HG03159 (cell line): ENCODE measurements at regions not wholly inside any gene's neighbourhood (a gene's known extent, or its start where the extent isn't known, plus 50 kb on each side); places are given as distances from the start of the nearest gene placed in this dataset.
"Not testable (repeated sequence)": the region's sequence is repeated elsewhere in the genome, so short reads cannot be mapped to it uniquely, and the experiment has no call there.

Source experiments
- ATAC-seq: cut with Tn5 transposase; IDR thresholded peaks from one replicate; pipeline ENCODE4 v1.9.1; 2021; ENCODE audit warnings: mild to moderate bottlenecking, moderate library complexity; ENCODE audit not compliant: unreplicated experiment

GRCh38 chr2:56510610-56511009 lies 326.8 kb downstream of the CCDC85A start:
- ATAC-seq = no peak

GRCh38 chr2:56515399-56515798 lies 331.6 kb downstream of the CCDC85A start:
- ATAC-seq = no peak

GRCh38 chr2:56519806-56520205 lies 336.0 kb downstream of the CCDC85A start:
- no peak for ATAC-seq

DNA sequence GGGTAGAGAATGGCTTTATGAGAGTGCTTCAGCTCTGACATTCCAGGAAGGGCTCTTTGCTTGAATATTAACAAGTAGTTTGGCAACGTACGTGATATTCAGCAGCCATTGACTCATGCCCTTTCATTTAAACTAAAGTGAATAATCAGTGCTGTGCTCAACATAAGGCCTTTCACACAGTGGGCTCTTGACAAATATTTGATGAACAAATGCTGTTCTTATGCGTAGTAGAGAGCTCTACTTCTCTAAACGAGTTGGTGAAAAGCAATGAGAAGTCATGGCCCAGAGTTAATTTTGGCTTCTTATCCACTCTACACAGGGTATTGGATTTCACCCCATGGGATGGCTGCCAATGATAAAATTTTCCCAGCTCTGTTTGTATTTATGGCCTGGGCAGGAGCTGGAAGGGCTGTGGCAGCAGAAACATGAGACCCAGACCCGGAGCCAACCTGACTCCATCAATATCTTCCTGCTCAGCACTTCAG lies 338.9 kb downstream of the CCDC85A start:
- ATAC-seq = no peak

GRCh38 chr2:56523816-56524215 lies 340.0 kb downstream of the CCDC85A start:
- ATAC-seq = no peak

- no peak for ATAC-seq
Measured at GRCh38 chr2:56531668-56532420, 348.1 kb downstream of the CCDC85A start.

- ATAC-seq = no peak
Measured at GRCh38 chr2:56534321-56534720, 350.5 kb downstream of the CCDC85A start.

DNA sequence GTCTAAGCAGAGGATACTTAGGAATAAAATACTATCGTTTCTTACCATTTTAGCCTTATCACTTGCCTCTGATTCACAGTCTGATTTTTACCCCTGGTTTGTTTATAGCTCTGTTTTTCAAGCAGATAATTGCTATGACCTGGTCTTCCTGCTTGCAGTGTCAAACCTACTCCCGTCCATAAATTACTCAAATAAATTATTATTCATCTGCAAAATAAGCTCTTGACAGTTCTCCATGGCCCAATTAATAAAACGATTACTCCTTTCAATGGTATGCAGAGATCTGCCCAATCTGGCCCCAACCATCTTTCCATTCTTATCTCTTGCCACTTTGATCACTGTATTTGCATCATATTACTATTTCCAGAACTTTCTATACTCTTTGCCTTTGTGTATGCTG lies 354.0 kb downstream of the CCDC85A start:
- ATAC-seq = no peak

- no peak for ATAC-seq
Measured at GRCh38 chr2:56539618-56540017, 355.8 kb downstream of the CCDC85A start.

- no peak for ATAC-seq
Measured at GRCh38 chr2:56540467-56540866, 356.7 kb downstream of the CCDC85A start.

- ATAC-seq = no peak
Measured at GRCh38 chr2:56540916-56541315, 357.1 kb downstream of the CCDC85A start.

GRCh38 chr2:56542213-56542612 lies 358.4 kb downstream of the CCDC85A start:
- no peak for ATAC-seq

DNA sequence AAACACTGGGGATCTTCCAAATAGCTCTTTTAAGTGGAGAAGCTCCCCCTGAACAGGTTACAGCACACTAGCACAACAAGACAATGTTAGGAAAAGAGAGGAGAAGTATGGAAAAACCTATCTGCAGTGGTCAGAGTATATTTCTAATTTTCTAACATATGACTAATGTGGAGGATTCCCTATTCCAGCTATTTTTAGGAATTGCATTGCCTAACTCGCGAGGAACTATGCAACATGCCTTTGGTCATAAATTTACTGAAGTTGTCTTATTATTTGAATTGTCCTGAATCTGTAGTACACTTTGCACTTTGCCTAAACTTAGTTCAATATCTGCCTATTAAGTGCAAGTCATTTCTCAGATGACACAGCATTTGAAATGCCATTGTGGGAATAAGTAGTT lies 381.4 kb downstream of the CCDC85A start:
- ATAC-seq = no peak

DNA sequence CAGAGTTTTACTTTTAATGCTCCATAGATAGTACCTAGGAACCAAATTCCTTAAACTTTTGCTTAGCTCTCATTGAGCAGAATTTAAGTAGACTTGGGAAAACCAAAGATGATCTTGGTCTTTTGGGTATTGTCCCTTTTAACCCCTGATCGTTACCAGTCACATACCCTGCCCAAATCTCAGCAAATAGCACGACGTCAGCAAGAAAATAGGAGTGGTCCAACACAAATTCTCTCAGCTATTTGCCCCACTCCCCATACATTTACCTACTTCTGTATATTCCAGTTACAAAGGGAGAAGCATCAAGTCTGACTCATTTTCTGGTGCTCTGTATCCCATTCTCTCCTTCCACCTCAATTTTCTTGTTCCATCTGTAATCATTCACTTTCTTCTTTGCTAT lies 387.3 kb downstream of the CCDC85A start:
- ATAC-seq = no peak

DNA sequence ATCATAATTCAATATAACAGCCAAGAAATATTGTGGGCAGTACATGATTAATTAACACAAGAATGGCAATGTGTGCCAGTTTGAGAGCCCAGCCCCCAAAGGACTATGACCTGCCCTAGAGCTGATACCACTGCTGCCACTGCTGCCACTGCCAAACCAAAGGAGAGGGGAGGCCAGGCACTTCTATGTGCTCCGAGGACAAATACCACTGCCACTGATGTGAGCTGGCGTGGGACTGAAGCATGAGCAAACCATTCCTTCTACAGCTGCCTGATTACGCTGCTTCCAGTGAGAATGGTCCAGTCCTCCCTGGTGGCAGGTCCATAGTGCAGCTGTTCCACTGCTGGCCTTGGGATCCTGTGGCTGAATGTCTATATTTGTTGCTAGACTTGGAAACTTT lies 392.2 kb downstream of the CCDC85A start:
- no peak for ATAC-seq

GRCh38 chr2:56580242-56580641 lies 396.5 kb downstream of the CCDC85A start:
- no peak for ATAC-seq

DNA sequence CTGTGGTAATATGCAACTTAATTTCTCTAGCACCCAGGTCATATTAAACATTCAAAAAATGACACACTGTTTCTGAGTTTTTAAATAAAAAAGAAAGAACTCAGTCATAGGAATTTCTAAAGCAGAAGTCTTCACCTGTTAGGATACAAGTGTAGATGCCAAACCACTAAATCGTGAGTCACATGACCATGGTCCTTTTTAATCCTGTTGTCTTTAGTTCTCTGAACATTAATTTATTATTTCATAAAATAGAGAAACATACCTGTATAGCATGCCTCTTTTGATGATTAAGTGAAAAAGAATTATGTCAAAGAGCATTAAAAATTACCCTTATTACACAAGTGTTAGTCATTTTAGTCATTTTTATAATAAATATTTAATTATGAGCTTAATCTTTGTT lies 398.8 kb downstream of the CCDC85A start:
- no peak for ATAC-seq

DNA sequence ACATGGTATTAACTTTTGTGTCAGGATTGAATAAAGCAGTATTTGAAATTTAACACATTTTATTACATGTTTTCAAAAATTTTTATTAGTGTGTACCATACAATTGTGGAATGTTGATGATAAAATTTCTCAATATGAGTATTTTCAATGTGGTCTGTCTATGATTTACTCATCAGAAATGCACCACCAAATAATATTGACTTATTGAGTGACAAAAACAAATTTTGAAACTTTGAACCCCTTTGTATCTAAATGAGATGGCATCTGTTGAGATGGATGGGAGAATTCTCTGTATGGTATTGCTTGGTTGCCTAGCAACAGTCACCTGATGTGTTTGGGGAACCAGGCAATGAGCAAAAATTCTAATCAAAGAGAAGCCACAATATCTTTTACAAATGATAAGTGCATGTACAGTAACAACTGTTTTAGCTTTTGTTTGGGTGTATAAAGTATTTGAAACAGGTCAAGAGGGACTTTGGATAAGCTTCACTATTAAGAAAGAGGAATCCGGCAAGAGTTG lies 400.1 kb downstream of the CCDC85A start:
- ATAC-seq = no peak

- no peak for ATAC-seq
Measured at GRCh38 chr2:56587456-56587855, 403.7 kb downstream of the CCDC85A start.

DNA sequence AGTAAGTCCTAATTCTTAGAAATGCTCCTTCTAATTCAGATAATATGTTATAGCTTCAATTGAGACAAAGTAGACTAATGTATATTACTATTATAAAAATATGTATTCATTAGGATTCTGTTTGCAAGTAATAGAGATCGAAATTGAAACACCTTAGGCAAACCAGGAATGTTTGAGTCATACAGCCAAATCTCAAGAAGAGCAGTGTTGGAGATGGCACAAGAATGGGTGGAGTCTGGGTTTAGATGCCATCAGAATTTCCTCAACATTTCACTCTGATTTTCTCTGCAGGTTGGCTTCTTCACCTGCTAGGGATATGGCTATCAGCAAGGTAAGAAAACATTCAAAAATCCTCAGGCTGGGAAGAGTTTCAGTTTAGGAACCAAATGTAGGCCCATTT lies 405.4 kb downstream of the CCDC85A start:
- no peak for ATAC-seq

DNA sequence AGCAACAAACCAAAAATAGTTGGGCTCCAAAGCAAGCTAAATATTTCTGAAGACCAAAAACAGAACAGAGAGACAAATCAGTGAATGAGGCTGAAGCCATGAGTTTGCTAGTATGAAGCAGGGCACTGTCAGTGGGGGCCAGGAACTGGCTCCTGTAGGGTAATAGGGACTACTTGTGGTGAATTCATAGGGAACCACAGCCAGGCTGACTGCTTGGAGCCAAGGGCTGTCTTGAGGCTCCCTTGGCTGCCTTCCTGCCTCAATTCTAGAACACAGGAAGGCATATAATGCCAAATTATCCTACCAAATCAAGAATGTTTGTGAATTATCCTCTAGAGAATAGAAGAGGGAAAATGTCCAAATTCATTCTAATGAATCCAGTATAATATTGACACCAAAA lies 406.0 kb downstream of the CCDC85A start:
- no peak for ATAC-seq

GRCh38 chr2:56590611-56591010 lies 406.8 kb downstream of the CCDC85A start:
- no peak for ATAC-seq

GRCh38 chr2:56606086-56606485 lies 422.3 kb downstream of the CCDC85A start:
- ATAC-seq = not testable (repeated sequence)
